ENCODE measurements at regions not wholly inside any gene's neighbourhood (a gene's known extent, or its start where the extent isn't known, plus 50 kb on each side); places are given as distances from the start of the nearest gene placed in this dataset. TPM values are rescaled to one million over a fixed set of nuclear protein-coding genes. Genes with fewer than 3 reads are reported as not detected.
"Not testable (repeated sequence)": the region's sequence is repeated elsewhere in the genome, so short reads cannot be mapped to it uniquely, and the experiment has no call there.

DNA sequence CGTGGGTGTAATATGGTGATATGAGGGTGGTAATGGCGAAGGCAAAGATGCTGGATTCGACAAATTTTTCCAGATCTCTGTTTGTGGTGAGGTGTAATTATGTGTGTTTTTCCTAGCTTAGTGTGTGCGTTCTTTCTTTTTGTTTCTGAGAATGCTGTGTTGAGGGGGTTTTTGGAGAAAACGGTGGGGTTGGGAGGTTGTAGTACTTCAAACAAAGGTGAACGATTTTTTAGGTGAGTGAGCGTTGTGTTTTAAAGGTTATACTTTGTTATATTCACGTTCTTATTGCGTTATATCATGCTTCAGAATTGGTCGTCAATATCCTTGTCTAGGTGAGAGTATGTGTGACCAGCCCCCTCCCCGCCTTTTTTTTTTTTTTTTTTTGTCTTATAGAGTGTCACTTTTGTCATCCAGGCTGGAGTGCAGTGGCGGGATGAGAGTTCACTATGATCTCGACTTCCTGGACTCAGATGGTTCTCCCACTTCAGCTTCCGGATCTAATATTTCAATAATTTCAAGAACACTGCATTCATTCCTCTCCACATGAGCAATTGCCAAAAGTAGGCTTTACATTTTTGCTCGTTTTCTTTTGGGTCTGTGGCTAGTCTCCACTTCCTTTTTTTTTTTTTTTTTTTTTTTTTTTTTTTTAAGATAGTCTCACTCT is 82.2 kb upstream of the RNU2-1 start:
- no peak for DNase-seq

DNA sequence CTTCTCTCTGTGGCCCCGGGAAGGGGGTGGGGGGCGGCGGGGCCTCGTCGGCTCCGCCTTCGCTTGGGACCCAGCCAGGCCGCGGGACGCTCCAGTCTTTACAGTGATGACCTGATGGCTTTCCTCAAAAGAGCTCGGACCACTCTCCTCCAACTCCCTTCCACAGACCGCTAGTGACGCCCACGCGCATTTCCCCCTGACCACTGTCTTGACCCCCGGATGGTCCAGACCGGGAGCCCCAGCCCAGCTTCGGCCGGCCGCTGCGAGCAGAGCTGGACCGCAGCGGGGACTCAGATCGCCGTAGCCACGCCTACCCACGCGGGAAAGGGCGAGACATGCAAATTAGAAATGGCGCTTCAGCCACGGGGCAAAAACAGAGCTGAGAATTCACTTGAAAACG is 81.6 kb upstream of the RNU2-1 start:
- no peak for DNase-seq

DNA sequence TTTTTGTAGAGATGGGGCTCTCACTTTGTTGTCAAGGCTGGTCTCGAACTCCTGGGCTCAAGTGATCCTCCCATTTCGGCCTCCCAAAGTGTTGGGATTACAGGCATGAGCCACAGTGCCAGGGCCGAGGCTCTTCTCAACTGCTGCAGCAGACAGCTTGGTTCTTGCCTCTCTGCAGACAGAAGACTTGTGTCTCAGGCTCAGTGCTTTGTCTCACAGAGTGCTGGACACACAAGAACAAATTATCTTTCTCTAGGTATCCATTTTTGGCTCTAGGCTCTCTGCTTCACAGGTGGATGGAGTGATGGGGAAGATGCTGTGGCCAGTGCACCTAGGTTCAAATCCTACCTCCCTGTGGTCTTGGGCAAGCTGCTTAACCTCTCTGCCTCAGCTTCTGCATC is 80.8 kb upstream of the RNU2-1 start:
- DNase-seq = no peak

DNA sequence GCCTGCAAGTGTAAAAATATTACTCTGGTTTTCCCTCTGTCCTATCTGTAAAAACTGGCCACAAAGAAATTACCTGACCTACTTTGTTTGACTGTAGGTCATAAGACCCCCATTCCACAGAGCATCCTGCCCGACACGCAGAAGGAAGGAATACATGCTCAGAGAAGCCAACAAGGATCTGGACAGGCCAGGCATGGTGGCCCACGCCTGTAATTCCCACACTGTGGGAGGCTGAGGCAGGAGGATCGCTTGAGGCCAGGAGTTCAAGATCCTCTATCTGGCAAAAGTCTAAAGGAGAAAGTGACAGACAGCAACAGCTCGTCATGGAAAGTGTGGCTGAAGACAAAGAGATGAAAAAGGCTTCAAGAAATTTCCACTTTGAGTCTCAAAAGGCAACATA is 78.2 kb upstream of the RNU2-1 start:
- DNase-seq = no peak

DNA sequence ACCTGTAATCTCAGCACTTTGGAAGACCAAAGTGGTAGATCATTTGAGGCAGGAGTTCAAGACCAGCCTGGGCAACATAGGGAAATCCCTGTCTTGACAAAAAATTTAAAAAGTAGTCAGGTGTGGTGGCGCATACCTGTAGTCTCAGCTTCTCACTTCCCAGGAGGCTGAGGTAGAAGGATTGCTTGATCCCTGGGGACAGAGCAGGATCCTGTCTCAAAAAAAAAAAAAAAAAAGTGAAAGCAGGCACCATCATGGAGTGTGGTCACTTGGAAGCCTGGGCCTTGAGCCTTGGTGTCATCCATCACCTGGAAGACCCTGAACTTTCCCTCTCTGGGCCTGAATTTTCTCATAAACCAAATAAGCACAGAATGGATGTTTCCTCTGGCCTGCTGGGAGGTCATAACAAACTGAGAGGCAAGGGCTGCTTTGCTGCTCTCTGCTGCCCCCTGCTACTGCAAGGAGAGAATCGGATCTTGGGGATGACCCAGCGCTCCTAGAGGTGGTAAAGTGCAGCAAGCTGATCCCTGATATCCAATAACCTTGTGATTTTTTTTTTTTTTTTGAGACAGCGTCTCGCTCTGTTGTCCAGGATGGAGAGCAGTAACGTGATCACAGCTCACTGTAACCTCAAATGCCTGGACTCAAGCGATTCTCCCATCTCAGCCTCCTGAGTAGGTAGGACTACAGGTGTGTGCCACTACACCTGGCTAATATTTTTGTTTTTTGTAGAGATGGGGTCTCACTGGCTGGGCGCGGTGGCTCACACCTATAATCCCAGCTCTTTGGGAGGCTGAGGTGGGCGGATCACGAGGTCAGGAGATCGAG is 75.9 kb upstream of the RNU2-1 start:
- DNase-seq = no peak

DNA sequence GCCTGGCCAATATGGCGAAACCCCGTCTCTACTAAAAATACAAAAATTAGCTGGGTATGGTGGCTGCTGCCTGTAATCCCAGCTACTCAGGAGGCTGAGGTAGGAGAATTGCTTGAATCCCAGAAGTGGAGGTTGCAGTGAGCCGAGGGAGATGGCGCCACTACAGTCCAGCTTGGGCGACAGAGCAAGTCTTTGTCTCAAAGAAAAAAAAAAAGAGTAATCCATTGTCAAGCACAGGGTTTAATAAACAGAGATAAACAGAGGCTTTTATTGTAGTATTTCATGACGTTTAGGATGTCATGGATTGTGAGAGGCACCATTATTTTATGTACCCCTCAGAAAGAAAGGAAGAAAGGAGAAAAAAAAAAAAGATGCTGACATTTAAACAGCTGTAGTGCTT is 75.2 kb upstream of the RNU2-1 start:
- no peak for DNase-seq

DNA sequence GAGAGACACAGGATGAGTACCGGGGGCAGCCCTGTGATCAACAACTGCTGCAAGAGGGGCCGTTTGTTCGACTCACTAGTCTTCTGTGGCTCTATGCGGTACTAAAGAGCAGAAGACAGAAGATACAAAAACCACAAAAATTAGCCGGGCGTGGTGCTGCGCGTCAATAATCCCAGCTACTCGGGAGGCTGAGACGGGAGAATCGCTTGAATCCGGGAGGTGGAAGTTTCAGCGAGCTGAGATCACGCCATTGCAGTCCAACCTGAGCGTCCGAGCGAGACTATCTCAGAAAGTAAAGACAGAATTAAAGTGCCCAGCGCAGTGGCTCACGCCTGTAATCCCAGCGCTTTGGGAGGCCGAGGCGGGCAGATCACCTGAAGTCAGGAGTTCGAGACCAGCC is 71.0 kb upstream of the RNU2-1 start:
- not testable (repeated sequence) for DNase-seq

DNA sequence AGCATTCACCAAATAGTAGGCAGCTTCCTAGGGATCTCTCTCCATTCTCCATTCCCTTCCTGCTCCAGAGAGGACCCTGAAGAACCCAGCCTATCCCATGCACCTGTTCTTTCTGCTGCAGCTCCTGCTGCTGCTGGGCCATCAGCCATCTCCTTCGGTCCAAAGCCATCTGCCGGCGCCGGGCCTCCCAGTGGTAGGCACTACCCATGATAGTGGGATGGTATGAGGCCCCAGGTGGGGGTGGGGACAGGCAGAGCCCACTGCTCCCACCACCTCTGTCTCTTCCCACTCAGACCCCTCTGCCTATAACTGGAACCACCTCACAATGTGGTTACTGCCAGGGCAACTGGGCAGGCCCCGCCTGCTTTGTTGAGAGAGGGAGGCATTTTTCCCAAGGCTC is 69.3 kb upstream of the RNU2-1 start:
- not testable (repeated sequence) for DNase-seq

DNA sequence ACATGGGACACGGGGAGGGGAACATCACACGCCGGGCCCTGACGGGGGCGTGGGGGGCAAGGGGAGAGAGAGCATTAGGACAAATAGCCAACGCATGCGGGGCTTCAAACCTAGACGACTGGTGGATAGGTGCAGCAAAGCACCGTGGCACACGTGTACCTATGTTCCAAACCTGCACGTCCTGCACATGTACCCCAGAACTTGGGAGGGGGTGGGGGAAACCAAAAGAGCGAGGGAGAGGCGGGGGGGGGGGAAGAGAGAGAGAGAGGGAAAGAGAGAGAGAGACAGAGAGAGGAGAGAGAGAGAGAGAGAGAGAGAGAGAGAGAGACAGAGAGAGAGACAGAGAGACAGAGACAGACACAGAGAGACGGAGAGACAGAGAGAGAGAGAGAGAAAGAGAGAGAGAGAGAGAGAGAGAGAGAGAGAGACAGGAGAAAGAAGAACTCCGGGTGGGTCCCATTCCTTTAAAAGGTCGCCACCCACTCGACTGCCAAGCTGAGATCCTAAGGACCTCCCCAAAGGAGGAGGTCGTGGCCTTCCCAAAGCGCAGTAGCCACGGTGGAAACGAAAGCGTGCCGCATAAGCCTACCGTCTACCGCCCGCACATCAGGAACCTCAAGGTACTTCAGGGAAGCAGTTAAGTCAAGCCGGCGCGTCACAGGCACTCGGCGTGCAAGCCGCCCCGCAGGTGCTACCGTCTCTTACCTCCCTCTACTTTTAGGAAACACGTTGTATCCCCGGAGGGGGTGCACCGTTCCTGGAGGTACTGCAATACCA is 65.7 kb upstream of the RNU2-1 start:
- not testable (repeated sequence) for DNase-seq

DNA sequence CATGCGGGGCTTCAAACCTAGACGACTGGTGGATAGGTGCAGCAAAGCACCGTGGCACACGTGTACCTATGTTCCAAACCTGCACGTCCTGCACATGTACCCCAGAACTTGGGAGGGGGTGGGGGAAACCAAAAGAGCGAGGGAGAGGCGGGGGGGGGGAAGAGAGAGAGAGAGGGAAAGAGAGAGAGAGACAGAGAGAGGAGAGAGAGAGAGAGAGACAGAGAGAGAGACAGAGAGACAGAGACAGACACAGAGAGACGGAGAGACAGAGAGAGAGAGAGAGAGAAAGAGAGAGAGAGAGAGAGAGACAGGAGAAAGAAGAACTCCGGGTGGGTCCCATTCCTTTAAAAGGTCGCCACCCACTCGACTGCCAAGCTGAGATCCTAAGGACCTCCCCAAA is 55.9 kb upstream of the RNU2-1 start:
- not testable (repeated sequence) for DNase-seq

DNA sequence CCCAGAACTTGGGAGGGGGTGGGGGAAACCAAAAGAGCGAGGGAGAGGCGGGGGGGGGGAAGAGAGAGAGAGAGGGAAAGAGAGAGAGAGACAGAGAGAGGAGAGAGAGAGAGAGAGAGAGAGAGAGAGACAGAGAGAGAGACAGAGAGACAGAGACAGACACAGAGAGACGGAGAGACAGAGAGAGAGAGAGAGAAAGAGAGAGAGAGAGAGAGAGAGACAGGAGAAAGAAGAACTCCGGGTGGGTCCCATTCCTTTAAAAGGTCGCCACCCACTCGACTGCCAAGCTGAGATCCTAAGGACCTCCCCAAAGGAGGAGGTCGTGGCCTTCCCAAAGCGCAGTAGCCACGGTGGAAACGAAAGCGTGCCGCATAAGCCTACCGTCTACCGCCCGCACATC is 49.8 kb upstream of the RNU2-1 start:
- DNase-seq = not testable (repeated sequence)

Small RNA genes in the stretch of these regions (small RNA-seq; reads per million reads assigned to genes)
- gene RF00004 (ENCODE audit: low replicate concordance) = not detected
